SJCRH30 (cell line): ENCODE measurements at regions not wholly inside any gene's neighbourhood (a gene's known extent, or its start where the extent isn't known, plus 50 kb on each side); places are given as distances from the start of the nearest gene placed in this dataset.
"Not testable (repeated sequence)": the region's sequence is repeated elsewhere in the genome, so short reads cannot be mapped to it uniquely, and the experiment has no call there.

ENCODE experiments used
- DNase-seq, 2 experiments: peaks; one replicate each; pipeline ENCODE4 v3.0.0-alpha.2; 2015 to 2020
- H3K27ac ChIP-seq: fragments of 250-450 bp; sonication (Bioruptor Pico); 2 replicates; pipeline ENCODE4 v1.5.1; 2020; ENCODE audit warnings: mild to moderate bottlenecking, moderate library complexity
- H3K27me3 ChIP-seq: fragments of 250-450 bp; sonication (Bioruptor Pico); 2 replicates; pipeline ENCODE4 v1.5.1; 2020; ENCODE audit warnings: mild to moderate bottlenecking, moderate library complexity
- H3K36me3 ChIP-seq: fragments of 250-450 bp; sonication (Bioruptor Pico); 2 replicates; pipeline ENCODE4 v1.5.1; 2020; ENCODE audit warnings: mild to moderate bottlenecking, moderate library complexity
- H3K4me1 ChIP-seq: fragments of 250-450 bp; sonication (Bioruptor Pico); 2 replicates; pipeline ENCODE4 v1.5.1; 2020; ENCODE audit warnings: mild to moderate bottlenecking, moderate library complexity
- H3K4me3 ChIP-seq: fragments of 250-450 bp; sonication (Bioruptor Pico); 2 replicates; pipeline ENCODE4 v1.5.1; 2020; ENCODE audit warnings: mild to moderate bottlenecking, moderate library complexity
- H3K9me3 ChIP-seq: fragments of 250-450 bp; sonication (Bioruptor Pico); replicated peaks from 2 replicates; pipeline ENCODE4 v1.5.1; 2020; ENCODE audit warnings: mild to moderate bottlenecking, moderate library complexity

- not testable (repeated sequence) for H3K27ac ChIP-seq, H3K36me3 ChIP-seq, H3K4me1 ChIP-seq, H3K9me3 ChIP-seq, DNase-seq, H3K4me3 ChIP-seq, H3K27me3 ChIP-seq
Observed at GRCh38 chrX:92873359-92874055, 799.9 kb downstream of the NAP1L3 start.

DNA sequence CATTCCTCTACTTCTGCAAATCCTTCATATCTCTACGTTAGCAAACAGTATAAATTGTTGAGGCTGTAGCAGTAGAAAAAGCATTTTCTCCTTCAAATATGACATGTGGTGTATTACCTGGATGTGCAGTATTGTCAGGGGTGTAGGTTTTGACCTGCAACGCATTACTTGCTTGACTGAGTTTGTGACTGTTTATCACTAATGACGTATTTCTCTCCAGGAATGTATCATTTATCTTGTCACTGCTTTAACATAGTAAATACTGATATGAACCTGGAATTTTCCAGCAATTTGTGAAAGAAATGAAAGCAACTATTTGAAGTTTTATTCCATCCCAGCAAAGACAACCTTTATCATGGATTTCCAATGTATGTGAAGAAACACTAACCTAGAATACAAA is 823.4 kb downstream of the NAP1L3 start:
- not testable (repeated sequence) for H3K4me3 ChIP-seq

GRCh38 chrX:92843920-92844319 is 829.5 kb downstream of the NAP1L3 start:
- DNase-seq, H3K4me3 ChIP-seq, H3K36me3 ChIP-seq, H3K27ac ChIP-seq, H3K9me3 ChIP-seq, H3K4me1 ChIP-seq, H3K27me3 ChIP-seq: not testable (repeated sequence)

More for the DNA sequence above, 823.4 kb downstream of the NAP1L3 start:
- not testable (repeated sequence) for H3K9me3 ChIP-seq, H3K4me1 ChIP-seq, DNase-seq, H3K36me3 ChIP-seq, H3K27ac ChIP-seq, H3K27me3 ChIP-seq

GRCh38 chrX:92832750-92833149 is 840.6 kb downstream of the NAP1L3 start:
- H3K36me3 ChIP-seq, DNase-seq, H3K27me3 ChIP-seq, H3K4me1 ChIP-seq, H3K9me3 ChIP-seq, H3K27ac ChIP-seq, H3K4me3 ChIP-seq: not testable (repeated sequence)

DNA sequence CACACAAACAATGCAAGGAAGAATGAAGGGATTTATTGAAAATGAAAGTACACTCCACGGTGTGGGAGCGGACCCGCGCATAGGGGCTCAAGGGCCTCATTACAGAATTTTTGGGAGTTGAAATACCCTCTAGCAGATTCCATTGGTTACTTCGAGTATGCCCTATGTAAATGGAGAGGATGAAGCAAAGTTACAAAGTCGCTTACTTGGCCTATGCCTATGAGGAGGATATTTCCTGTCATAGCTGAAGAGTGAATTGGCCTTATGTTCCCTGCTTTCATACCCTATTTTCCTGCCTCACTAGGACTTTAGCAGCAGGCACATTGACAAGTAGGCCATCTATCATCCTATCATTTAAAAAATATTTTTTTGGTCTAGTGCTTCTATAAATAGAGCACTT is 843.3 kb downstream of the NAP1L3 start:
- not testable (repeated sequence) for H3K4me3 ChIP-seq, H3K36me3 ChIP-seq, H3K27me3 ChIP-seq, H3K4me1 ChIP-seq, H3K9me3 ChIP-seq, H3K27ac ChIP-seq, DNase-seq

- H3K36me3 ChIP-seq, H3K9me3 ChIP-seq, H3K4me1 ChIP-seq, DNase-seq, H3K27me3 ChIP-seq, H3K27ac ChIP-seq, H3K4me3 ChIP-seq: not testable (repeated sequence)
Observed at GRCh38 chrX:92821580-92822152, 851.7 kb downstream of the NAP1L3 start.

DNA sequence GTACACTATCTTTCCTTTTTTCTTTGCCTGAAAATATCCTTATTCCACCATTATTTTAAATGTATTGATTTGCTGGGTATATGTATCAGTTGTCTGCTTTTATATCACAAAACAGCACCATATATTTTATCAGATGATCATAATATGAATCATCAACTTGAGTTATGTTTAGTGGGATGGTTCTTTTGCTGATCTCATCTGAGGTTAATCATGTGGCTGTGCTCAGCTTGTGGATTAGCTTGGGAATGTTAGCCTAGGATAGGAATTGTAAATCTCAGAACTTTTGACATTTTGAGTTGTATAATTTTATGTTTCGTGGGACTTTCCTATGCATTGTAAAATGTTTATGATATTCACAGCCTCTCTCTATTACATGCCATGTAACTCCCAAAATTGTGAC is 881.3 kb downstream of the NAP1L3 start:
- H3K27ac ChIP-seq, DNase-seq, H3K4me3 ChIP-seq, H3K9me3 ChIP-seq, H3K4me1 ChIP-seq, H3K27me3 ChIP-seq, H3K36me3 ChIP-seq: not testable (repeated sequence)

DNA sequence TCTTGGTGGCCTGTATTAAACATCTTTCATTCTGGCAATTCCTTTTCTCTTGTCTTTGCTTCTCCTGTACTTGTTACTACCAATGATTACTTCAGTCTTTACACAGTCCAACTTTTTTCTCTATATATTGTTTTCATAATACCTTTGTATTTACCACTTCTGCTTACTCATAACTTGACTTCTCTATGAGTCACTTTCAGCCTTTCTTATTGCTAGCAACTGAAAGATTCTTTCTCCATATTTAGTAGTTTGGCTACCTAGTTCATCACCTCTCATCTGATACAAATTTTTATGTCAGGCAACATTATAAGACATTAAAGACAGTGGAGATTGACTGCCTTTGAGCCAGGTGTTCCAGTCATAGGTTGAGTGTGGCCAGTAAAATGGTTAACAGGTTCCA is 893.3 kb downstream of the NAP1L3 start:
- not testable (repeated sequence) for H3K4me1 ChIP-seq, DNase-seq, H3K36me3 ChIP-seq, H3K9me3 ChIP-seq, H3K4me3 ChIP-seq, H3K27me3 ChIP-seq, H3K27ac ChIP-seq

DNA sequence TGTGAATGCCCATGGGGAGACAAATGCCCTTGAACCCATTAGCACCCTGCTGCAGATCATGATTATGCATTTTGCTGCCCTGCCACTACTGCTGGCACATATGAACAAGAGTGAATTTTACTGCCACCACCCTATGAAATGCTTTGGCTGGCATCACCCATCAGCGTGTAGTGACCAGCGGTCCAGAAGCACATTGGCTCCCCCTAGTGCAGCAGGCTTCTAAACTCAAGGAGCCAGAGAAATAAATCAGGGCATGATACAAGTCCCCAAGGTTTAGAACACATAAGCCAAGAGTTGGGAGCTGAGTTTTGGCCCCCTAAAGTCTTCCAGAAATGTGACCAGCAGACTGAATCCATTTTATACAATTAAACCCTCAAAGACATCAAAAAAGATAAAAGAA is 899.4 kb downstream of the NAP1L3 start:
- not testable (repeated sequence) for H3K4me3 ChIP-seq, H3K4me1 ChIP-seq, H3K9me3 ChIP-seq, H3K36me3 ChIP-seq, H3K27me3 ChIP-seq, H3K27ac ChIP-seq
- peak; percentile 1 for DNase-seq

DNA sequence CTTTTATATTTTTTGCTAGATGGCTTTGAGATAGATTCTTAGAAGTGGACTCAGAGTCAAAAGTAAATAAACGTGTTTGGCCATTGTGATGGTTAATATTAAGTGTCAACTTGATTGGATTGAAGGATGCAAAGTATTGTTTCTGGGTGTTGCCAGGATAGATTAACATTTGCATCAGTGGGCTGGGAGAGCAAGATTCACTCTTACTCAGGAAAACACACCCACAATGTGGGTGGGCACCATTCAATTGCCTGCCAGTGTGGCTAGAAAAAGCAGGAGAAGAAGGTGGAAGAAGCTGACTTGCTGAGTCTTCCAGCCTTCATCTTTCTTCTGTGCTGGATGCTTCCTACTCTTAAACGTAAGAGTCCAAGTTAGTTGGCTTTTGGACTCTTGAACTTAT is 912.4 kb downstream of the NAP1L3 start:
- not testable (repeated sequence) for DNase-seq, H3K27me3 ChIP-seq, H3K4me1 ChIP-seq, H3K4me3 ChIP-seq, H3K36me3 ChIP-seq, H3K27ac ChIP-seq, H3K9me3 ChIP-seq
